Progenitor cell of endocrine pancreas (in vitro differentiated cells): ENCODE measurements at regions not wholly inside any gene's neighbourhood (a gene's known extent, or its start where the extent isn't known, plus 50 kb on each side); places are given as distances from the start of the nearest gene placed in this dataset.

ENCODE experiments used
- DNase-seq: peaks from one replicate; pipeline ENCODE4 v3.0.0; 2021; ENCODE audit warnings: low spot score; ENCODE audit not compliant: unreplicated experiment
- H3K27ac Mint-ChIP-seq: 2 replicates; pipeline ENCODE4 v1.8.0; 2021; ENCODE audit warnings: mild to moderate bottlenecking, moderate library complexity, mixed read lengths
- H3K27me3 Mint-ChIP-seq: 2 replicates; pipeline ENCODE4 v1.8.0; 2021; ENCODE audit warnings: mixed read lengths
- H3K36me3 Mint-ChIP-seq: 2 replicates; pipeline ENCODE4 v1.8.0; 2022; ENCODE audit warnings: mixed read lengths; ENCODE audit not compliant: insufficient read depth
- H3K4me1 Mint-ChIP-seq: 2 replicates; pipeline ENCODE4 v1.8.0; 2021; ENCODE audit warnings: low read depth, mixed read lengths
- H3K4me3 Mint-ChIP-seq: 2 replicates; pipeline ENCODE4 v1.8.0; 2021; ENCODE audit warnings: low read depth, mild to moderate bottlenecking, moderate library complexity, mixed read lengths
- H3K9me3 Mint-ChIP-seq: 2 replicates; pipeline ENCODE4 v1.8.0; 2021; ENCODE audit warnings: low read depth, mixed read lengths
- TF ChIP-seq, protein P1 (sequence below): fragments of 200-600 bp; sonication (generic); IDR thresholded peaks from one replicate; pipeline ENCODE4 v1.5.0; 2021; ENCODE audit warnings: antibody characterized with exemption, mild to moderate bottlenecking; ENCODE audit not compliant: unreplicated experiment

DNA sequence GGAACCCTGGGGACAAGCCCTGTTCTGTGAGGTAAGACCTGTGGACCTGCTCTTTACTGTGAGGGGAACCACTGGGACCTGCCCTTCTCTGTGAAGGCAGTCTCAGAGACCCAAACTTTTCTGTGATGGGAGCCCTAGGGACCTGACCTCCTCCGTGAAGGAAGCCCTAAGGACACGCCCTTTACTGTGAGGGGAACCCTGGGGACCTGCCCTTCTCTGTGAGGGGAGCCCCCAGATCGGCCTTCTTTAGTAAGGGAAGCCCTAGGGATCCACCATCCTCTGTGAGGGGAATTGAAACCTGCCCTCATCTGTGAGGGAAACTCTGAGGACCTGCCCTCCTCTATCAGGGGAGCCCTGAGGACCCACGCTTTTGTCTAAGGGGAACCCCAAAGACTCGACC, 343.5 kb downstream of the UQCRFS1 start:
- Mint-ChIP-seq H3K9me3 (no peaks in the 10 kb centered on the region), H3K36me3 (no peaks in the 10 kb centered on the region), H3K27ac (no peak overlapping the region), H3K4me1 (peaks cover 1% of the 10 kb centered on the region), H3K27me3 (peaks cover 47% of the 10 kb centered on the region), H3K4me3 (no peak overlapping the region)
- no peak for DNase-seq
- TF ChIP-seq, protein P1, sequence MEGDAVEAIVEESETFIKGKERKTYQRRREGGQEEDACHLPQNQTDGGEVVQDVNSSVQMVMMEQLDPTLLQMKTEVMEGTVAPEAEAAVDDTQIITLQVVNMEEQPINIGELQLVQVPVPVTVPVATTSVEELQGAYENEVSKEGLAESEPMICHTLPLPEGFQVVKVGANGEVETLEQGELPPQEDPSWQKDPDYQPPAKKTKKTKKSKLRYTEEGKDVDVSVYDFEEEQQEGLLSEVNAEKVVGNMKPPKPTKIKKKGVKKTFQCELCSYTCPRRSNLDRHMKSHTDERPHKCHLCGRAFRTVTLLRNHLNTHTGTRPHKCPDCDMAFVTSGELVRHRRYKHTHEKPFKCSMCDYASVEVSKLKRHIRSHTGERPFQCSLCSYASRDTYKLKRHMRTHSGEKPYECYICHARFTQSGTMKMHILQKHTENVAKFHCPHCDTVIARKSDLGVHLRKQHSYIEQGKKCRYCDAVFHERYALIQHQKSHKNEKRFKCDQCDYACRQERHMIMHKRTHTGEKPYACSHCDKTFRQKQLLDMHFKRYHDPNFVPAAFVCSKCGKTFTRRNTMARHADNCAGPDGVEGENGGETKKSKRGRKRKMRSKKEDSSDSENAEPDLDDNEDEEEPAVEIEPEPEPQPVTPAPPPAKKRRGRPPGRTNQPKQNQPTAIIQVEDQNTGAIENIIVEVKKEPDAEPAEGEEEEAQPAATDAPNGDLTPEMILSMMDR: no peak

DNA sequence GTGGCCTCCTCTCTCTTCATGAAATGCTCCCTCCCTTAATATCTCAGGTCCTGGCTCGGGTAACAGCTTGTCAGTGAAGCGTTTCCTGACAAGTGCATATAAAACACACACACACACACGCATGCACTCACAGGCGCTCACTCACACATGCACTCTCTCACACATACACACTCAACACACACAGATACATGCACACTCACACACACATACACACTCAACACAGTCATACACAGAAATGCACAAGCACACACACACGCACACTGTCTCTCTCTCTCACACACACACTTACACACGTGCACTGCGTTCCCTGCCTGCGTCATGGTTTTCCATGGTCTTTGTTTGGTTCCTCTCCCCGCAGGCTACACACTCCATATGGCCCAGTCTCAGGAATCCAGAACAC, 344.1 kb downstream of the UQCRFS1 start:
- Mint-ChIP-seq H3K27ac (no peak overlapping the region), H3K9me3 (no peaks in the 10 kb centered on the region), H3K27me3 (peaks cover 44% of the 10 kb centered on the region), H3K4me1 (peaks cover 1% of the 10 kb centered on the region), H3K4me3 (no peak overlapping the region), H3K36me3 (no peaks in the 10 kb centered on the region)
- TF ChIP-seq, protein P1: no peak
- no peak for DNase-seq

DNA sequence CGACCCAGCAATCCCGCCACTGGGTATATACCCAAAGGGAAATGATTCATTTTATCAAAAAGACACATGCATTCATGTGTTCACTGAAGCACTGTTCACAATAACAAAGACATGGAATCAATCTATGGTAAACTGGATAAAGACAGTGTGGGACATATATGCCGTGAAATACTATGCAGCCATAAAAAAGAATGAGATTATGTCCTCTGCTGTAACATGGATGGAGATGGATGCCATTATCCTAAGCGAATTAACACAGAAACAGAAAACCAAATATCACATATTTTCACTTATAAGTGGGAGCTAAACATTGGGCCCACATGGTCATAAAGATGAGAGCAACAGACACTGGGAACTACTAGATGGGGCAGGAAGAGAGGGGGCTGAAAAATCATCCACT, 345.0 kb downstream of the UQCRFS1 start:
- Mint-ChIP-seq H3K4me1 (peaks cover 1% of the 10 kb centered on the region), H3K27me3 (peaks cover 37% of the 10 kb centered on the region), H3K9me3 (no peaks in the 10 kb centered on the region), H3K36me3 (no peaks in the 10 kb centered on the region), H3K4me3 (no peak overlapping the region), H3K27ac (no peak overlapping the region)
- no peak for DNase-seq
- TF ChIP-seq, protein P1: no peak

DNA sequence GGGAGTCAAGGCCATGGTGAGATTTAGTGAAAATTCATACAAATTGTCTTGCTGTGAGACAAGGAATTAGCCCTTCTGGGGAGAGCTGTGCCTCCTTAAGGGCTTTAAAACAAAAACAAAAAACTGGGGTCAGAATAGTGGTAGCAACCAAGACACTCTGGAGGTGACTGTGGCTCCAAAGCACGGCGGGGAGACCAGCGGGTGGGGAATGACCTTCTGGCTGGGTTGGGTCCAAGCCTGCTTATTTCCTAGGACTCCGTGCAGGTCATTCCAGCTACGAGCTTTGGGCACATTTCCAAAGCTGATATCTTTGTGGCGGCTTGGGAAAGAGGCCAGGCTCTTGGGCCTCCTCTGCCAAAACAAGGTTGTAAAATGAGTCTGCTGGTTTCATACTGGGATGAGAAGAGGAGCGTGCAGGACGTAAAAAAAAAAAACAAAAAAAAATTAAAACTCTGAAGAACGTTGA, 348.3 kb downstream of the UQCRFS1 start:
- H3K36me3 Mint-ChIP-seq: no peaks in the 10 kb centered on the region
- no peak overlapping the region for H3K4me3 Mint-ChIP-seq
- no peaks in the 10 kb centered on the region for H3K4me1 Mint-ChIP-seq
- no peak for DNase-seq
- TF ChIP-seq, protein P1: no peak
- H3K27me3 Mint-ChIP-seq: peaks cover 27% of the 10 kb centered on the region
- no peak overlapping the region for H3K27ac Mint-ChIP-seq
- no peaks in the 10 kb centered on the region for H3K9me3 Mint-ChIP-seq

DNA sequence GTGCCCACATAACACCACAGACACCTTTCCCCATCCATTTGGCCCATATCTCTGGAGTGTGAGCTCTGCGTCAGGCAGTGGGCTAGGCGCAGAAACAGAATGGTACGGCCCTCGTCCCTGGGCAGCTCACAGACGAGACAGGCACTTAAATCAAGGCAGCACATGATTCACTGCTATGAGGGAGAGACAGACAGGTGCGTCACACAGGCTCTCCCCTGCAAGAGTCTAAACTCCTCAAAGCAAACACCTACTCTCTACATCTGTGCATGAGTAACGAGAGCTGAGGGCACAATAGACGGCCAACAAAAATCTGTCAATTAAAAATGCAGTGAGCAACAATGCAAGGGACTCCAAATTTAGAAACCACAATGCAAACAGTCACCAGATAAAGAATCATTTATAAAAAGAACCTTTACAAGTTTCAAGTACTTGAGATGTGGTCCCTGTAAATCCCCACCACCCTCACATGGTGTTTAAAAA, 348.9 kb downstream of the UQCRFS1 start:
- DNase-seq: no peak
- Mint-ChIP-seq H3K27me3 (peaks cover 27% of the 10 kb centered on the region), H3K9me3 (no peaks in the 10 kb centered on the region), H3K4me3 (no peak overlapping the region), H3K27ac (no peak overlapping the region), H3K4me1 (no peaks in the 10 kb centered on the region), H3K36me3 (no peaks in the 10 kb centered on the region)
- TF ChIP-seq, protein P1: no peak
